Left ventricle myocardium inferior (tissue), 1 donor: ENCODE measurements at regions not wholly inside any gene's neighbourhood (a gene's known extent, or its start where the extent isn't known, plus 50 kb on each side); places are given as distances from the start of the nearest gene placed in this dataset.

Experiments used
- DNase-seq: peaks from one replicate; pipeline ENCODE4 v3.0.0-alpha.2; 2020
- H3K27ac ChIP-seq: fragments of 200-600 bp; replicated peaks from 2 replicates; pipeline ENCODE4 v1.8.0; 2021
- H3K27me3 ChIP-seq: fragments of 200-600 bp; 2 replicates; pipeline ENCODE4 v1.8.0; 2021; ENCODE audit warnings: low read depth
- H3K36me3 ChIP-seq: fragments of 200-600 bp; 2 replicates; pipeline ENCODE4 v1.8.0; 2021
- H3K4me1 ChIP-seq: fragments of 200-600 bp; 2 replicates; pipeline ENCODE4 v1.8.0; 2021
- H3K4me3 ChIP-seq: fragments of 200-600 bp; 2 replicates; pipeline ENCODE4 v1.8.0; 2021; ENCODE audit warnings: mild to moderate bottlenecking, moderate library complexity
- H3K9me3 ChIP-seq: fragments of 200-600 bp; replicated peaks from 2 replicates; pipeline ENCODE4 v1.8.0; 2021
- intact Hi-C: fragments of 100-400 bp; cut with micrococcal nuclease; formaldehyde crosslinking; loops from one replicate; pipeline ENCODE4 v1.11.0; 2022
- TF ChIP-seq, protein P1 (sequence below): fragments of 200-600 bp; IDR thresholded peaks from 2 replicates; pipeline ENCODE4 v1.8.0; 2021; ENCODE audit warnings: antibody characterized with exemption, mild to moderate bottlenecking, borderline replicate concordance
- donor health status: DM: no; HTN: yes; CAD: no; lungs with severe emphysema.

DNA sequence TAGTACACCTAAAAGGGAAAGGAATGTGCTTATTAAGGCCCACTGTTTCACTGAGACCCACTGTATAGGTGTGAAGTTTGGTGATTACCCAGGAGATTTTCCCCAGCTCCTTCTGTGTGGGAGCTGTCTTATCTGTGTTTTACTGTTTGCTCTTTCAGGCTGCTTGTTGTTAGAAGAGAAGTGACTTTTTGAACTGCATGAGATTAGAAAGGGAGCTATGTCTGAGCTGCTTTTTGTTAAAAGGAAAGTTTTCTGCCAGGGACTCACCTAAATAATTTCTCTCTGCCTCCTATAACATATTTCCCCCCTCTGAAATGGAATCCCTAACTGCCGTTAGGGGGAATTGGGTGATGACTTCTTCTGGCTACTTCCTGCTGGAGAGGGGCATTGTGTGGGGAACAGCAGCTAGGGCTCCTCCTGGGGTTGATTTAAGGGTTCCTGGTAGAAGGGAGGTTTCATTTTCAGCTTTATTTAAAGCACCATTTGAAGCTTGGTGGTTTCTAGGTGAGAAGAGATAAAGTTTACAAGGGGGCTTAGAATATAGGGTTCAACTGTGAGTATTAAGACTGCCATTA is 77.1 kb upstream of the ATP11B start:
- TF ChIP-seq, protein P1, sequence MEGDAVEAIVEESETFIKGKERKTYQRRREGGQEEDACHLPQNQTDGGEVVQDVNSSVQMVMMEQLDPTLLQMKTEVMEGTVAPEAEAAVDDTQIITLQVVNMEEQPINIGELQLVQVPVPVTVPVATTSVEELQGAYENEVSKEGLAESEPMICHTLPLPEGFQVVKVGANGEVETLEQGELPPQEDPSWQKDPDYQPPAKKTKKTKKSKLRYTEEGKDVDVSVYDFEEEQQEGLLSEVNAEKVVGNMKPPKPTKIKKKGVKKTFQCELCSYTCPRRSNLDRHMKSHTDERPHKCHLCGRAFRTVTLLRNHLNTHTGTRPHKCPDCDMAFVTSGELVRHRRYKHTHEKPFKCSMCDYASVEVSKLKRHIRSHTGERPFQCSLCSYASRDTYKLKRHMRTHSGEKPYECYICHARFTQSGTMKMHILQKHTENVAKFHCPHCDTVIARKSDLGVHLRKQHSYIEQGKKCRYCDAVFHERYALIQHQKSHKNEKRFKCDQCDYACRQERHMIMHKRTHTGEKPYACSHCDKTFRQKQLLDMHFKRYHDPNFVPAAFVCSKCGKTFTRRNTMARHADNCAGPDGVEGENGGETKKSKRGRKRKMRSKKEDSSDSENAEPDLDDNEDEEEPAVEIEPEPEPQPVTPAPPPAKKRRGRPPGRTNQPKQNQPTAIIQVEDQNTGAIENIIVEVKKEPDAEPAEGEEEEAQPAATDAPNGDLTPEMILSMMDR, result no peak
- no peak for DNase-seq
- peaks cover 15% of the 10 kb centered on the region for H3K4me1 ChIP-seq
- H3K36me3 ChIP-seq, result no peaks in the 10 kb centered on the region
- H3K27me3 ChIP-seq, result no peaks in the 10 kb centered on the region
- H3K4me3 ChIP-seq, result no peak overlapping the region
- peak overlapping the region; percentile 39 for H3K27ac ChIP-seq
- no peaks in the 10 kb centered on the region for H3K9me3 ChIP-seq
- intact Hi-C loops, result no loop called here

DNA sequence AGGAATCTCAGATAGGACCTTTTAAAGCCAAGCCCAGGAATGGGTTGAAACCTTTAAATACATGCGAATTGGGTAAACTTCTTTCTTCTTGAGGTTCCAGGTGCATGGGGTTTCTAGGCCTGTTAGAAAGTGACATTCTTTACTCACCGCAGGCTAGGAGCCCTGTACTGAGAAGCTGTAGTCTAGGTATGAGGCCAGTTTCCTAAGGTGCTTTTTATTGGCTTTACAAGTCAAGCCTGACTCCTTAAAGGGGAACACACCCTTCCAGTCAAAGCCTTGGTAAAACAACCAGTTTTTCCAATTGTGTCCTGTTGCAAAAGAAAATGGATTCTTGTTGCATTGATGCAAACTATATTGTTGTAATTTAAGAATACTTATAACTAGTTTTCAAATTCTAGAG is 76.1 kb upstream of the ATP11B start:
- TF ChIP-seq, protein P1, result no peak
- DNase-seq, result no peak
- H3K4me3 ChIP-seq, result no peak overlapping the region
- H3K27ac ChIP-seq, result no peak overlapping the region
- H3K9me3 ChIP-seq, result no peaks in the 10 kb centered on the region
- intact Hi-C loops, result no loop called here
- H3K4me1 ChIP-seq, result peaks cover 15% of the 10 kb centered on the region
- H3K36me3 ChIP-seq, result no peaks in the 10 kb centered on the region
- H3K27me3 ChIP-seq, result no peaks in the 10 kb centered on the region

DNA sequence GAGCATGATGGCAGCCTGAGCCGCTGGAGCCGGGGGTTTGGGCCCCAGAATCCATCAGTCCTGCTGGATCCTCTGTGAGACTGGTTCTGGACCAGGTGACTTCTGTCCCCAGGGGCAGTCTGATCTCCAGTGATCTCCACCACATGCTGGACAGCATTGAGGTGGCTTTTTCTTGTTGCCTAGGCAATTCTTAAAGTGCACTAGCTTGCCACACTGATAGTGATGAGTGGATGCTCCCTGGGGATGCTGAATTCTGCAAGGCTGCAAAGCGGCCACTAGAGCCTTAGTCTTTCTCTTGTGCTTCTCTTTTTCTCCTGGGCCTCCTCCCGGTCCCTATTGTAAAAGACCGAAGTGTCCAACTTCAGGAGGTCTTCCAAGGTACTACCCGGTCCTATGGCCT is 70.4 kb upstream of the ATP11B start:
- H3K9me3 ChIP-seq, result no peaks in the 10 kb centered on the region
- no peak overlapping the region for H3K27ac ChIP-seq
- no peaks in the 10 kb centered on the region for H3K36me3 ChIP-seq
- H3K27me3 ChIP-seq, result peaks cover 24% of the 10 kb centered on the region
- TF ChIP-seq, protein P1, result no peak
- no peak for DNase-seq
- no peaks in the 10 kb centered on the region for H3K4me1 ChIP-seq
- no peak overlapping the region for H3K4me3 ChIP-seq
- intact Hi-C loops, result no loop called here

DNA sequence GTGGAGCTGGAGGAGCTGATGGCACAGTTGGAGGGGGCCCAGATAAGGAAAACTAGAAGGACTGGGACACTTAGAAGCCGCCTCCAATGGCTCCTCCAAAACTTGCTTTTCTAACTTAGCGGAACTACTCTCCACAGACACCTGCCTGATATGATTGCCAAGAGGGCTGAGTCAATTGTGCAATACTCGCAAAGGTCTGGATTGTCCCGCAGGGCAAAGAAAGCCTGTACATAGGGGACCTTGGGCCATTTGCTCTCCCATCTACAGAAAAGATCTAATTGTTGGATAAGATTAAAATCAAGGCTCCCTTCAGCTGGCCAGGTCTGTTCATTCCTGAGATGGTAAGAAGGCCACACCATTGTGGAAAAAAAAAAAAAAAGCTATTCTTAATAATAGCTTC is 69.7 kb upstream of the ATP11B start:
- no peak for DNase-seq
- Histone ChIP-seq H3K9me3 (no peaks in the 10 kb centered on the region), H3K27me3 (peaks cover 24% of the 10 kb centered on the region), H3K27ac (no peak overlapping the region), H3K4me1 (no peaks in the 10 kb centered on the region), H3K4me3 (no peak overlapping the region), H3K36me3 (no peaks in the 10 kb centered on the region)
- intact Hi-C loops, result no loop called here
- TF ChIP-seq, protein P1, result no peak

DNA sequence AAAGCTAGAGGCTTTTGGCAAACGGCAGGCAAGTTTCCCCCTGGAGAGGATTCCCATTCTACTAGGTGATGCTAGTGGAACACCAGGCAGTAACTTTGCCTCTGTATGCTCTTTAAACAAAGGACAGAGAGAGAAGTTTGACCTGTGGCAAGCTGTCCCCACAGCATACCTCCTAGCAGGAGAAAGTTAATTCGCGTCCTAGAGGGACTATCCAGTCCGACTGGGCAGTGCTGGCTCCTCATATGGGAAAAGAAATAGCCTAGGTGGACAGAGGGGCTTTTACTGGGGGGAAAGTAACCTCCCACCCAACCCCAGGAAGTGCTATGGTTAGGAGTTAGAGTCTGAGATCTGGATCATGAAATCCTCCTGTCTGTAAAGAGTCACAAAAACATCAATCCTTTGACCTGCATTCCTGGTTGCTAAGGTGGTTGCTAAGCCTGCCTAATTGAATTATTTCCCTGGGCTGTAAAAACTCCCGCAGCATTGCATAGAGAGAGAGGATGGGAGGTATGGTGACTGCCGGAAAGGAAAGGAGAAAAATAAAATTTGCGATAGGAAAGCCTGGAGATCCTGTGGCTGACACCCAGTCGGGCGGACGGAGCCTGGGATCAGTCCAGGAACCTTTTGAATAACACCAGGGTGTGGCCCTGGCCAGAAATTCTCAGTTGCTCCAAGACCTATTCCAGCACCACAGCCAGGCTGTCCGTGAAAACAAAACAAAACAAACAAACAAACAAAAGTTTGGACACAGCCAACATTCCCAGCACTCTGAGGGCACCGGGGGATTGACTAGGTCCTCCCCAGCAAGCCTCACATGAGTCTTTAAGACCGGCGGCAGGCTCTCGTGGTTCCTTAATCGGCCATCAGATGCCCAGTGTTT is 67.7 kb upstream of the ATP11B start:
- Histone ChIP-seq H3K9me3 (no peaks in the 10 kb centered on the region), H3K27ac (no peak overlapping the region), H3K27me3 (peaks cover 30% of the 10 kb centered on the region), H3K4me3 (peak overlapping the region; percentile 34), H3K36me3 (no peaks in the 10 kb centered on the region), H3K4me1 (no peaks in the 10 kb centered on the region)
- TF ChIP-seq, protein P1, result no peak
- intact Hi-C loops, result no loop called here
- no peak for DNase-seq
